ENCODE measurements at regions not wholly inside any gene's neighbourhood (a gene's known extent, or its start where the extent isn't known, plus 50 kb on each side); places are given as distances from the start of the nearest gene placed in this dataset.

DNA sequence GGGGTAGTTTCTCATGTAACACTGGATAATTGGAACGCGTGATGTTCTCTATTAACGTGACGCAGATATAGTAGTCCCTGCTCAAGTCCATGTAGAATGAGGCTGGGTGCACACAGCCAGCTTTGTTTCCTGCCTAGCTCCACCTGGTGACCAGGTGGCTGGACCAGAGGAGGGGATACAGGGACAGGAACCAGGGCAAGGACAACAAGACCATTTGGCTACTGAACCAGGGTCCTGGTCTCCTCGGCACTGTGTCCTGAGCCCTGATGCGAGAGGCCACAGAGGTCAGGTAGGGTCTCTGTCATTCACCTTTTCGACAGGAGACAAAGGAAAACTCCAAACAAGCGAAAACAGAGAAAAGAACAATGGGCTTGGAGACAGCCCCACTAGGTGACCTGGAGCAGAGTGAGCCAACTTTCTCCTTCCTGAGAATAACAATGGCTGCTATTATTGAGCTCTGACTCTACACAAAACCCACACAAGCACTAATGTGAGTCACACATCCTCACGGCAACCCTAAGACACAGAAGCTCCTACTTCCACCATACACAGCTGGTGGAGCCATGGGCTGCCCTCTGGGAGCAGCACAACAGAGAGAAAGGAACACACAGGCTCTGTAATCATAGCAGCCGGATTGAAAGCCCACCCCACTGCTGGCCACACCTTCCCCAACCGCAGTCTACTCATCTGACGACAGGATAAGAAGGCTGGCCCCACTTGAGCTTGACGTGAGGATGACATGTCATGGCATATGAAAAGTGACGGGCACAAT is 67.3 kb upstream of the TEX51 start:
- Histone ChIP-seq H3K4me1 (ENCODE audit: control insufficient read depth, insufficient read depth, low read length) (no peaks in the 10 kb centered on the region), H3K9ac (ENCODE audit: low read depth, low read length) (no peak overlapping the region), H3K27me3 (ENCODE audit: control insufficient read depth, insufficient read depth, low read length) (peaks cover 3% of the 10 kb centered on the region), H3K9me3 (replicated peaks; ENCODE audit: low read length) (no peaks in the 10 kb centered on the region), H3K36me3 (ENCODE audit: insufficient read depth, low read length) (no peaks in the 10 kb centered on the region), H3K4me2 (ENCODE audit: low read length) (no peak overlapping the region), H3K4me3 (ENCODE audit: low read length) (no peak overlapping the region)

DNA sequence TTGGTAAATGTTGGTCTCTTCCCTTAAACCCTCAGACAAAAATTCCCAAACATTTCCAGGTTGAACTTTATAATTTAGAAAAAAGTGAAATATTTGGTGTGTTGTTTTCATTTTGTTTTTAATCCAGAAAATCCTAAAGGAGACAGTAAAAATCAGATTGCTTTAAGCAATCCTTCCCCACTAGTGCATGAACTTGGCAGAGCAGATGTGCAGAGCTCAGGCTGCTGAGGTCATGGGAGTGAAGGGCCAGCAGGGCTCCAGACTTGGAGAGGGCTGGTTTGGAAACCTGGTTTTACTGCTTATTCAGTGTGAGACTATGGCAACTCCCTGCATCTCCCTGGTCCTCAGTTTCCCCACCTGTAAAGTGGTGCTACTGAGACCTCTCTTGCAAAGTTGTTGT is 66.7 kb upstream of the TEX51 start:
- H3K27me3 ChIP-seq (ENCODE audit: control insufficient read depth, insufficient read depth, low read length), result peaks cover 3% of the 10 kb centered on the region
- no peak overlapping the region for H3K4me3 ChIP-seq (ENCODE audit: low read length)
- no peaks in the 10 kb centered on the region for H3K9me3 ChIP-seq (replicated peaks; ENCODE audit: low read length)
- no peak overlapping the region for H3K9ac ChIP-seq (ENCODE audit: low read depth, low read length)
- H3K4me2 ChIP-seq (ENCODE audit: low read length), result no peak overlapping the region
- H3K4me1 ChIP-seq (ENCODE audit: control insufficient read depth, insufficient read depth, low read length), result no peaks in the 10 kb centered on the region
- no peaks in the 10 kb centered on the region for H3K36me3 ChIP-seq (ENCODE audit: insufficient read depth, low read length)

DNA sequence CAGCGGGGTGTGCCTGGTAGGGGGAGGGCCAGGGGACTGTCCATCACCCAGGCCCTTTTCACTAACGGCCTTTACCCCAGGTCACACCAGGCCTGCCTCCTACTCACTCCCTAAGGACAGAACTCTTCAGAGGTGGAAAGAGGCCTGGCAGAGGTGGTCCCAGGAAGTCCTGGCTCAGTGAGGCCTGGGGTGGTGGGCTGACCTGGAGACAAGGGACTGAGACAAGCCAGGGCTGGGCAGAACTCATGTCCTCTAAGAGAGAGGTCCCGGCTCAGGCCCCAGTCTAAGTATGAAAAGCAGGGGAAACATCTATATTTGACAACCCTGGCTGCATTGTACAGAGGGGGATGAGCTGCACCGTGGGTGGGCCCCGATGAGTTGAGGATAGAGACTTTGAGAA is 65.9 kb upstream of the TEX51 start:
- Histone ChIP-seq H3K36me3 (ENCODE audit: insufficient read depth, low read length) (no peaks in the 10 kb centered on the region), H3K9ac (ENCODE audit: low read depth, low read length) (no peak overlapping the region), H3K4me2 (ENCODE audit: low read length) (no peak overlapping the region), H3K9me3 (replicated peaks; ENCODE audit: low read length) (no peaks in the 10 kb centered on the region), H3K4me1 (ENCODE audit: control insufficient read depth, insufficient read depth, low read length) (no peaks in the 10 kb centered on the region), H3K27me3 (ENCODE audit: control insufficient read depth, insufficient read depth, low read length) (no peaks in the 10 kb centered on the region), H3K4me3 (ENCODE audit: low read length) (no peak overlapping the region)

DNA sequence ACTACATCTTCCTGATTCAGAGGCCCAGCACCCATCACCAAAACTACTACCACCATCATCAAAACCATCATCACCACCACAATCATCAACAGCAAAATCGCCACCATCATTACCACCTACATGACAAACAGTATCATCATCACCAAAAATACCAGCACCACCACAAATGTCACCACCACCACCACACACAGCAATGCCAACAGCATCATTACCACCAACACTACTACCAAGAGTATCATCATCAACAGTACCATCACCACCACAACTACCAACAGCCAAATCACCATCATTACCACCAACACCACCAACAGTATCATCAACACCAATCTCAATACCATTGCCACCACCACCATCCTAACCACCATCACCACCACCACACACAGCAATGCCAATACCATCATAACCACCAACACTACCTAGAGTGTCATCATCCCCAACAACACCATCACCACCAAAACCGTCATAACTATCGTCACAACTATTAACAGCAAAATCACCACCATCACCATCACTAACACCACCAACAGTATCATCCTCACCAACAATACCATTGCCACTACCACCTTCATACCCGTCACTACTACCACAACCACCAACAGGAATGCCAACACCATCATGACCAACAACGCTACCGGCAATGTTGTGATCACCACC is 64.6 kb upstream of the TEX51 start:
- H3K9ac ChIP-seq (ENCODE audit: low read depth, low read length), result no peak overlapping the region

DNA sequence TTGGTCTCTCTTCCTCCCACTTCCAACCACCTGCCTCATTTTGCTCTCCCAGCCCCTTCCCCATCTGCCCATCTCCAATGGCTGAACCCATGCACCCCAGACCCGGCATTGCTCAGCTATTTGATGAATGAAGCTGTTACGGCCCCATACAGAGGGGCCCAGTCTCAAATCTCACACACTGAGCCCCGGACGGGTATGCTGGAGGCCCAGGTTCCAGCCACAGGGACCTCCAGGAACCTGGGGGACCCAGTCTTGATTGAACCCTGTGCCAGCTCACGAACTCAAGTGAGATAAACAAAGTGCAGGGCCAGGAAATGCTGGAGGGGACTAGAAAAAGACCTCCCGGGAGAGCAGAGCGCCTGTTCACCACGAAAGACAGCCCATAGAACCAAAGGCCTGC is 63.4 kb upstream of the TEX51 start:
- Histone ChIP-seq H3K36me3 (ENCODE audit: insufficient read depth, low read length) (no peaks in the 10 kb centered on the region), H3K4me1 (ENCODE audit: control insufficient read depth, insufficient read depth, low read length) (no peaks in the 10 kb centered on the region), H3K27me3 (ENCODE audit: control insufficient read depth, insufficient read depth, low read length) (no peaks in the 10 kb centered on the region), H3K9me3 (replicated peaks; ENCODE audit: low read length) (no peaks in the 10 kb centered on the region), H3K4me3 (ENCODE audit: low read length) (no peak overlapping the region), H3K4me2 (ENCODE audit: low read length) (no peak overlapping the region), H3K9ac (ENCODE audit: low read depth, low read length) (no peak overlapping the region)

More for the DNA sequence above, 64.6 kb upstream of the TEX51 start:
- Histone ChIP-seq H3K9me3 (replicated peaks; ENCODE audit: low read length) (no peaks in the 10 kb centered on the region), H3K4me3 (ENCODE audit: low read length) (no peak overlapping the region), H3K4me1 (ENCODE audit: control insufficient read depth, insufficient read depth, low read length) (no peaks in the 10 kb centered on the region), H3K36me3 (ENCODE audit: insufficient read depth, low read length) (no peaks in the 10 kb centered on the region), H3K4me2 (ENCODE audit: low read length) (no peak overlapping the region), H3K27me3 (ENCODE audit: control insufficient read depth, insufficient read depth, low read length) (no peaks in the 10 kb centered on the region)

DNA sequence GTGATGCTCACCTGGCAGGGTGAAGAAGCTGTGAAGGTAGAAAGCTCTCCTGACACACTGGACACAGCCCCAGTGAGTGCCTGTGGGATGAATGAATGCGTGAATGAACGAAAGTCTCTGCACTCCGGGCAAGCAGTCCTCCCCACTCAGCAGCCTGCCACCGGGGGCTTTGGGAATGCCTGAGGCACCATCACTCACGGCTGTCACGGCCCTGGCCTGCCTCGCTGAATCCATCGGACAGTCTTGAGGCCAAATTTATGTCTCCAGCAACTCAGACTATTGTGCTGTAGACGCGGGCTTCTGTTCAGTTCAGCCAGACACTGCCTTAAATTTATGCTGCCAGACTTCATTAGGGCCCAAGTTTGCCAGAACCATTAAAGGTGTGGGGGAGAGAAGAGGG is 62.9 kb upstream of the TEX51 start:
- Histone ChIP-seq H3K9ac (ENCODE audit: low read depth, low read length) (no peak overlapping the region), H3K4me1 (ENCODE audit: control insufficient read depth, insufficient read depth, low read length) (no peaks in the 10 kb centered on the region), H3K36me3 (ENCODE audit: insufficient read depth, low read length) (no peaks in the 10 kb centered on the region), H3K4me2 (ENCODE audit: low read length) (no peak overlapping the region), H3K9me3 (replicated peaks; ENCODE audit: low read length) (no peaks in the 10 kb centered on the region), H3K27me3 (ENCODE audit: control insufficient read depth, insufficient read depth, low read length) (no peaks in the 10 kb centered on the region), H3K4me3 (ENCODE audit: low read length) (no peak overlapping the region)

DNA sequence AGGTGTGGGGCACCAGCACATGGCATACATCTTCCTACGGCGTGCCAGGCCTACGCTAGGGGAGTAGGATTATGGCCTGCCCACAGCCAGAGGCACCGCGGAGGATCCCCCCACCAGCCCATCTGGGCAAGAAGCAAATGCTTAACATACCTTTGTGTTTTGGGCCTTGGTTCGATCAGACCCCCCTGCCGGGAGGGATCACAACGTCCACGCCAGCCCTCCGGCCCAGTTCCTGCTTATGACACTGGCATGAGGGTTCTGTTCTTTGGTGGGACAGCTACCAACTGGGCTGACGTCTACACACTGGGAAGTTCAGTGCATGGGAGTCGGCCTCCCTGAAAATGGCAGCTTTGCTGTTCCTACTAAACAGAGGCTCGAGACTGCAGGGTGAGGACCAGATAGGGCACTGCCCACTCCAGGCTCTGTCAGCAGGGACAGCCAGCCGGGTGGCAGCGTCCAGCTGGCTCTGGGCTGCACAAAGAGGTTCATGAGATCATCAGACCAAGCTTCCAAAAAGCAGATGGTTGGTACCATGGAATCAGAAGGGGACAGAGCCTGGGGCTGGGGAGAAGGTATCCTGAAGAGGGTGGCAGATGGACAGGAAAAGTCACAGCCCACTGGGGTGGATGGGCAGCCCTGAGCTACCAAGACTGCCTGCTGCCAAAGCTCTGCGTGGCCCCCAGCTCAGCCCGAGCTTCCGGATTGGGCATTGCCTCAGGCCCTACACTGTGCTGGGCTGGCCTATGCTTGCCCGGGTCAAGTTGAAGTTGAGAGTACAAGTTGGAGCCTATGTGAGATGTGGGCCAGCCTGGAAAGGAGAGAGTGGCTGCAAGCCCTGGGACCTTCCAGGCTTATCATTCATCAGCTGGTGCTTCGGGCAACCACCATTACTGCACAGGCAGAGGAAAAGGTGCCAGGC is 61.7 kb upstream of the TEX51 start:
- H3K4me3 ChIP-seq (ENCODE audit: low read length), result no peak overlapping the region
- H3K4me1 ChIP-seq (ENCODE audit: control insufficient read depth, insufficient read depth, low read length), result no peaks in the 10 kb centered on the region
- no peak overlapping the region for H3K9ac ChIP-seq (ENCODE audit: low read depth, low read length)
- no peaks in the 10 kb centered on the region for H3K9me3 ChIP-seq (replicated peaks; ENCODE audit: low read length)
- H3K27me3 ChIP-seq (ENCODE audit: control insufficient read depth, insufficient read depth, low read length), result no peaks in the 10 kb centered on the region
- no peaks in the 10 kb centered on the region for H3K36me3 ChIP-seq (ENCODE audit: insufficient read depth, low read length)
- H3K4me2 ChIP-seq (ENCODE audit: low read length), result no peak overlapping the region

DNA sequence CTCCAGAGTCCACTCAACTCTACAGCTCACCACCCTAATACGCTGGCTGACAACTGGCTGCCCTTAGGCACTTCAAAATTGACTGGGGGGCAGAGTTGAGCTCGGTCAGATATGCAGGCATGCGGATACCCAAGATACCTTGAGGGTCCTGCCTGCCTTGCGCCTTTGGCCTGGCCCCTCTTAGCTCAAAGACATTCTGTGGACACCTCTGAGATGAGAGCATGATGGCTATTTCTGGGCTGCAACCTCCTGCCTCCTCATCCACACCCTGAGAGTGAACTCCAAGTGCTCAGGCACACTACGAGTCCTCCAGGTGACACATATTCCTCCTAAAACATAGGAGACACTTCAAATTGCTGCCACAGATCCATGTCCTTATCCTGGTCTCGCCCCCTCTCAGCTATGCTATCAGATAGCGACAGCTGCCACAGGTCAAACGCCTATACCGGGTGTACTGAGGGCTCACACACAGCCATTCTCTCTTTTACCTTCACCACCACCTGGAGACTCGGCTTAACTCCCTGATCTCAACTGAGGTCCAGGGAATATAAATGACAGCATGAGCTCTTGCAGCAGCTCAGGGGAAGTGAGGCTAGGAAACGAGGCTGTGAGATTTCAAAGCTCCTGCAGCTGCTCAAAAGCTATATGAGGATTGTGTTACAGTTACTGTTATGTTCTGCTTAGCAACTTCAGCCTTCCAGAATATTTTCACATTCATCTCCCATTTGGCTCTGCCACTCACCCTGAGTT is 60.5 kb upstream of the TEX51 start:
- no peak overlapping the region for H3K4me3 ChIP-seq (ENCODE audit: low read length)
- peaks cover 1% of the 10 kb centered on the region for H3K27me3 ChIP-seq (ENCODE audit: control insufficient read depth, insufficient read depth, low read length)
- H3K36me3 ChIP-seq (ENCODE audit: insufficient read depth, low read length), result no peaks in the 10 kb centered on the region
- no peaks in the 10 kb centered on the region for H3K4me1 ChIP-seq (ENCODE audit: control insufficient read depth, insufficient read depth, low read length)
- no peaks in the 10 kb centered on the region for H3K9me3 ChIP-seq (replicated peaks; ENCODE audit: low read length)
- no peak overlapping the region for H3K9ac ChIP-seq (ENCODE audit: low read depth, low read length)
- H3K4me2 ChIP-seq (ENCODE audit: low read length), result no peak overlapping the region

DNA sequence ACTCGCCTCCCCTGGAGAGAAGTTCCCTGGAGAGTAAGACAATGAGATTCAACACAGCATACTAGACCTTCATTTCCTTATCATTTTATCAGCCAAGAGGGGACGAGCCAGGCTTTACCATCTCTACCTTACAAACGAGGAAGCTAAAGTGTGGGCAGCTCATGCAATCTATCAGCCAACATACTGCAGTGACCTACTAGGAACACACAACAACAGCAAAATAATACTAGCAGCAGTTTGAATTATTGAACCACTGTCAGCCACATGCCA is 60.0 kb upstream of the TEX51 start:
- H3K36me3 ChIP-seq (ENCODE audit: insufficient read depth, low read length), result no peaks in the 10 kb centered on the region
- H3K9ac ChIP-seq (ENCODE audit: low read depth, low read length), result no peak overlapping the region
- no peaks in the 10 kb centered on the region for H3K4me1 ChIP-seq (ENCODE audit: control insufficient read depth, insufficient read depth, low read length)
- H3K4me2 ChIP-seq (ENCODE audit: low read length), result no peak overlapping the region
- no peaks in the 10 kb centered on the region for H3K9me3 ChIP-seq (replicated peaks; ENCODE audit: low read length)
- peaks cover 4% of the 10 kb centered on the region for H3K27me3 ChIP-seq (ENCODE audit: control insufficient read depth, insufficient read depth, low read length)
- no peak overlapping the region for H3K4me3 ChIP-seq (ENCODE audit: low read length)

DNA sequence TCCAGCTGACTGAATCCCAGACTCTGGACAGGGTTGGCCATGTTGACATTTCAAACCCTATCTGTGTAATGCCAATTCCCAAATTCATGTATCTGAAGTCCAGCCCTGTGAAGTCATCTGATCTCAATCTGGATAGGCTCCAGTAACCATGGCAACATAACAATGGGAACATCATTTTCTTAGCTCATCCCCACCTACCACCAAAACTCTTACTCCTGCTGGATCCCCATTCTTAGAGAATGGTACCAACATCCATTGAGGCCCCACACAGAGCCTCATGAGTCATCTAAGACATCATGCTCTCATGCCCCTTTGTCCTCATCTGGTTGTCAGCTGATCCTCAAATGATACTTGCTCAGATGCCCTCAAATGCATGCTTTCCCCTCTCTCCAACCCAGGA is 58.9 kb upstream of the TEX51 start:
- Histone ChIP-seq H3K9ac (ENCODE audit: low read depth, low read length) (no peak overlapping the region), H3K36me3 (ENCODE audit: insufficient read depth, low read length) (no peaks in the 10 kb centered on the region), H3K4me2 (ENCODE audit: low read length) (no peak overlapping the region), H3K9me3 (replicated peaks; ENCODE audit: low read length) (no peaks in the 10 kb centered on the region), H3K4me3 (ENCODE audit: low read length) (no peak overlapping the region), H3K27me3 (ENCODE audit: control insufficient read depth, insufficient read depth, low read length) (peaks cover 4% of the 10 kb centered on the region), H3K4me1 (ENCODE audit: control insufficient read depth, insufficient read depth, low read length) (no peaks in the 10 kb centered on the region)

DNA sequence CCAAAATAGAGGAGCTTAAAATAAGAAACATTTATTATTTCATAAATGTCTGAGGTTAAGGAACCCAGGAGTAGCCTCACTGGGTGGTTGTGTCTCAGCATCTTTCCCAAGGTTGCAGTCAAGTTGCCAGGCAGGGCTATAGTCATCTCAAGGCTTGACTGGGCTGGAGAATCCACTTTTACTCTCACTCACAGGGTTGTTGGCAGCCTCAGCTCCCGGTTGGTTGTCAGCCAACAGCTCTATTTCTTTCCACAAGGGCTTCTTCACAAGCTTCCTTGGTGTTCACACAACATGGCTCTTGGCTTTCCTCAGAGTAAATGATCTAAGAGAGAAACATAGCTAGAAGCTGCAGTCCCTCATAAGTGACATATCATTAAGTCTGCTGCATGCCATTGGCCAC is 55.6 kb upstream of the TEX51 start:
- H3K27me3 ChIP-seq (ENCODE audit: control insufficient read depth, insufficient read depth, low read length), result peaks cover 9% of the 10 kb centered on the region
- H3K4me2 ChIP-seq (ENCODE audit: low read length), result no peak overlapping the region
- no peak overlapping the region for H3K9ac ChIP-seq (ENCODE audit: low read depth, low read length)
- no peaks in the 10 kb centered on the region for H3K9me3 ChIP-seq (replicated peaks; ENCODE audit: low read length)
- no peaks in the 10 kb centered on the region for H3K4me1 ChIP-seq (ENCODE audit: control insufficient read depth, insufficient read depth, low read length)
- H3K4me3 ChIP-seq (ENCODE audit: low read length), result no peak overlapping the region
- H3K36me3 ChIP-seq (ENCODE audit: insufficient read depth, low read length), result no peaks in the 10 kb centered on the region

Measured in skeletal muscle satellite cell (primary cell).